Breast epithelium (tissue), 4 donors: ENCODE measurements at regions not wholly inside any gene's neighbourhood (a gene's known extent, or its start where the extent isn't known, plus 50 kb on each side); places are given as distances from the start of the nearest gene placed in this dataset.

Source experiments
- DNase-seq, 2 donors: peaks; one replicate each; pipeline ENCODE4 v3.0.0-alpha.2; 2019; ENCODE audit warnings: low spot score in 2 of 2
- H3K27ac ChIP-seq, 2 donors: fragments of 200-600 bp; sonication (generic) in 1 of 2; one replicate each; pipeline ENCODE4 v1.5.1; 2016 to 2019; ENCODE audit warnings: mild to moderate bottlenecking in 1 of 2
- H3K27me3 ChIP-seq, 2 donors: fragments of 200-600 bp; sonication (generic) in 1 of 2; one replicate each; pipeline versions ENCODE4 v1.5.1 to v1.6.0; 2017 to 2019; ENCODE audit warnings: control low read depth in 1 of 2, mild to moderate bottlenecking in 1 of 2
- H3K36me3 ChIP-seq: fragments of 200-600 bp; one replicate; pipeline ENCODE4 v1.5.1; 2019
- H3K4me1 ChIP-seq, 2 donors: fragments of 200-600 bp; sonication (generic); one replicate each; pipeline ENCODE4 v1.5.1; 2016 to 2019; ENCODE audit warnings: control low read depth in 1 of 2
- H3K4me3 ChIP-seq, 3 donors: fragments of 200-600 bp; sonication (generic); 1 replicate in 2 of 3; 2 replicates in 1 of 3; pipeline ENCODE4 v1.5.1; 2016 to 2019; ENCODE audit warnings: mild to moderate bottlenecking in 3 of 3, moderate library complexity in 2 of 3
- H3K9me3 ChIP-seq, 2 donors: fragments of 200-600 bp; sonication (generic) in 1 of 2; one replicate each; pipeline ENCODE4 v1.5.1; 2016 to 2019; ENCODE audit warnings: control low read depth in 1 of 2
- CTCF ChIP-seq, 3 donors: fragments of 450-650 bp; IDR thresholded peaks; one replicate each; pipeline ENCODE4 v1.5.1; 2016 to 2017; ENCODE audit warnings: antibody characterized with exemption in 3 of 3, mild to moderate bottlenecking in 3 of 3, moderate library complexity in 3 of 3
- POLR2A ChIP-seq: fragments of 450-650 bp; IDR thresholded peaks from one replicate; pipeline ENCODE4 v1.6.1; 2016; ENCODE audit warnings: antibody characterized with exemption, mild to moderate bottlenecking, moderate library complexity
- POLR2AphosphoS5 ChIP-seq, 3 donors: sonication (generic); formaldehyde crosslinking; IDR thresholded peaks; one replicate each; pipeline ENCODE4 v1.6.1; 2017; ENCODE audit warnings: antibody characterized with exemption in 3 of 3
- intact Hi-C: fragments of 100-400 bp; cut with DNase I; formaldehyde crosslinking; loops from one replicate; pipeline ENCODE4 v1.15.1; 2023; ENCODE audit warnings: low total_unique reads

GRCh38 chr1:59123081-59123681, 173.7 kb upstream of the FGGY start:
- no peaks in the 10 kb centered on the region for H3K27me3 ChIP-seq
- TF ChIP-seq CTCF (IDR thresholded peaks at IDR 0.05): no peak
- TF ChIP-seq POLR2AphosphoS5 (IDR thresholded peaks at IDR 0.05): no peak
- TF ChIP-seq POLR2A: no peak
- no peak for DNase-seq
- H3K27ac ChIP-seq: no peak overlapping the region
- intact Hi-C loops: no loop called here
- no peaks in the 10 kb centered on the region for H3K36me3 ChIP-seq
- H3K4me1 ChIP-seq: no peaks in the 10 kb centered on the region
- no peaks in the 10 kb centered on the region for H3K9me3 ChIP-seq
- no peak overlapping the region for H3K4me3 ChIP-seq

- intact Hi-C loops: no loop called here
- Histone ChIP-seq H3K4me1 (no peaks in the 10 kb centered on the region), H3K27ac (no peak overlapping the region), H3K27me3 (no peaks in the 10 kb centered on the region), H3K9me3 (no peaks in the 10 kb centered on the region), H3K4me3 (no peak overlapping the region), H3K36me3 (no peaks in the 10 kb centered on the region)
- no peak for DNase-seq
- no peak for TF ChIP-seq CTCF (IDR thresholded peaks at IDR 0.05)
- no peak for TF ChIP-seq POLR2AphosphoS5 (IDR thresholded peaks at IDR 0.05)
- no peak for TF ChIP-seq POLR2A
Measured at GRCh38 chr1:59124166-59124565, 172.7 kb upstream of the FGGY start.

GRCh38 chr1:59125154-59125553, 171.7 kb upstream of the FGGY start:
- TF ChIP-seq CTCF (IDR thresholded peaks at IDR 0.05): no peak
- TF ChIP-seq POLR2AphosphoS5 (IDR thresholded peaks at IDR 0.05): no peak
- TF ChIP-seq POLR2A: no peak
- intact Hi-C loops: no loop called here
- H3K36me3 ChIP-seq: no peaks in the 10 kb centered on the region
- H3K9me3 ChIP-seq: no peaks in the 10 kb centered on the region
- DNase-seq: no peak
- H3K27me3 ChIP-seq: no peaks in the 10 kb centered on the region
- H3K27ac ChIP-seq: no peak overlapping the region
- no peak overlapping the region for H3K4me3 ChIP-seq
- H3K4me1 ChIP-seq: no peaks in the 10 kb centered on the region

- TF ChIP-seq CTCF (IDR thresholded peaks at IDR 0.05) (no peak), POLR2A (no peak), POLR2AphosphoS5 (IDR thresholded peaks at IDR 0.05) (no peak)
- Histone ChIP-seq H3K36me3 (no peaks in the 10 kb centered on the region), H3K27ac (no peak overlapping the region), H3K27me3 (no peaks in the 10 kb centered on the region), H3K4me1 (no peaks in the 10 kb centered on the region), H3K4me3 (no peak overlapping the region), H3K9me3 (no peaks in the 10 kb centered on the region)
- intact Hi-C loops: no loop called here
- no peak for DNase-seq
Measured at GRCh38 chr1:59125676-59126320, 171.1 kb upstream of the FGGY start.

DNA sequence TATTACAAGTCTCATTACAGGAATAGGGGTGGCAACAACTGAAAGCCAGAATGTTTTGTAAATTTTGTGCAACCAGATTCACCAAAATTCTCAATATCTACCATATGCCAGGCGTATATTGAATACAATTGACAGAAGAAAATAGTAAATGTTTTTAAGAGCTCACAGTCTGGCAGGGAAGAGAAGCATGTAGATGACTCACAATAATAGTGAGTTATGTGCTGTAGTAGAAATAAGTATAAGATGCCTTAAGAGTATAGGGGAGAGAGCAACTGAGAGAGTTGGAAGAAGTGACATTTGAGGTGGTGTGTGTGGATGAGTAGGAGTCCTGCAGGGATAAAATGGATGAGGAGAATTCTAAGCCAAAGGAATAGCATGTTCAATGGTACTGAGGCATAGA, 170.5 kb upstream of the FGGY start:
- H3K27ac ChIP-seq: no peak overlapping the region
- TF ChIP-seq CTCF (IDR thresholded peaks at IDR 0.05) (no peak), POLR2A (no peak), POLR2AphosphoS5 (IDR thresholded peaks at IDR 0.05) (no peak)

More for the DNA sequence above, 170.5 kb upstream of the FGGY start:
- Histone ChIP-seq H3K36me3 (no peaks in the 10 kb centered on the region), H3K27me3 (no peaks in the 10 kb centered on the region), H3K9me3 (no peaks in the 10 kb centered on the region), H3K4me1 (no peaks in the 10 kb centered on the region), H3K4me3 (no peak overlapping the region)
- DNase-seq: no peak
- intact Hi-C loops: no loop called here
